Panc1 (cell line): ENCODE measurements at regions not wholly inside any gene's neighbourhood (a gene's known extent, or its start where the extent isn't known, plus 50 kb on each side); places are given as distances from the start of the nearest gene placed in this dataset.
"Not testable (repeated sequence)": the region's sequence is repeated elsewhere in the genome, so short reads cannot be mapped to it uniquely, and the experiment has no call there.

Source experiments
- SIN3A ChIP-seq: IDR thresholded peaks from 2 replicates; pipeline ENCODE4 v1.6.1; 2012; ENCODE audit warnings: low read depth, mild to moderate bottlenecking, low read length, moderate library complexity, borderline replicate concordance; ENCODE audit not compliant: insufficient read depth
- TF ChIP-seq, protein P1 (sequence below): fragments of 450-650 bp; IDR thresholded peaks from 2 replicates; pipeline ENCODE4 v1.5.1; 2017; ENCODE audit warnings: mild to moderate bottlenecking

DNA sequence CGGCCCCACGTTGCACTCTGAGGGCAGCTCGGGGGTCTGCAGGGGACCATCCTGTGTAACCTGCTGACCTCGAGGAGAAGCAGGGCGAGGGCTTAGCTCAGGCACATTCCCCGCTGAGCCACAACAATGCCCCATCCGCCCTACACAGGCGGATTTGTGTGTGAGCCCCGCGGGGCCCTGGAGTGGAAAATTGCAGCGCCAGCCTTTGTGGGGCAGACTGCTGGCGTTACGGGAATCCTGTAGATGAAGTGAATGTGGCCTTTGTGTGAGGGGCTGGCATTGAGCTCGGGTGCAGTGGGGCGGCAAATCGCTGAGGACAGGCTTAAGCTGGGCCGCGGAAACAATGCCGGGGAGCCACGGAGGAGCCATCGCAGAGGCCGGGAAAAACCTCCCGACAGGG, 3970.3 kb upstream of the TPTE start:
- not testable (repeated sequence) for TF ChIP-seq SIN3A
- TF ChIP-seq, protein P1, sequence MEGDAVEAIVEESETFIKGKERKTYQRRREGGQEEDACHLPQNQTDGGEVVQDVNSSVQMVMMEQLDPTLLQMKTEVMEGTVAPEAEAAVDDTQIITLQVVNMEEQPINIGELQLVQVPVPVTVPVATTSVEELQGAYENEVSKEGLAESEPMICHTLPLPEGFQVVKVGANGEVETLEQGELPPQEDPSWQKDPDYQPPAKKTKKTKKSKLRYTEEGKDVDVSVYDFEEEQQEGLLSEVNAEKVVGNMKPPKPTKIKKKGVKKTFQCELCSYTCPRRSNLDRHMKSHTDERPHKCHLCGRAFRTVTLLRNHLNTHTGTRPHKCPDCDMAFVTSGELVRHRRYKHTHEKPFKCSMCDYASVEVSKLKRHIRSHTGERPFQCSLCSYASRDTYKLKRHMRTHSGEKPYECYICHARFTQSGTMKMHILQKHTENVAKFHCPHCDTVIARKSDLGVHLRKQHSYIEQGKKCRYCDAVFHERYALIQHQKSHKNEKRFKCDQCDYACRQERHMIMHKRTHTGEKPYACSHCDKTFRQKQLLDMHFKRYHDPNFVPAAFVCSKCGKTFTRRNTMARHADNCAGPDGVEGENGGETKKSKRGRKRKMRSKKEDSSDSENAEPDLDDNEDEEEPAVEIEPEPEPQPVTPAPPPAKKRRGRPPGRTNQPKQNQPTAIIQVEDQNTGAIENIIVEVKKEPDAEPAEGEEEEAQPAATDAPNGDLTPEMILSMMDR, result not testable (repeated sequence)
